ENCODE measurements at regions not wholly inside any gene's neighbourhood (a gene's known extent, or its start where the extent isn't known, plus 50 kb on each side); places are given as distances from the start of the nearest gene placed in this dataset.
A peak's percentile ranks its signal among the peaks of the same experiment; 100 is the strongest.

DNA sequence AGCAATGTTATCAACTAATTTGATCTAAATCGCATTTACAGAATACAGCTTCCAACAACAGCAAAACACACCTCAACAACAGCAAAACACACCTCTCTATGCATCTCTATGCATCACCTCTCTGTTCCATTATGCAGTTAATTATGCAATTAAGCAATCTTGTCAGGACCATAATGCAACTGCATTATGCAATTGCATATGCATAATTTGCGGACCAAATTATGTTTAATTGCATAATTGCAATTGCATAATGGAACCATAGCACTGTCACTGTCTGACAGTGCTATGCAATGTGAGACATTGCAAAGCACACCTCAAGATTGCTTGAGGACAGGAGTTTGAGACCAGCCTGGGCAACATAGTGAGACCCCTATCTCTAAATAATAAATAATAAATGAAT is 80.4 kb upstream of the PRSS3 start:
- TF ChIP-seq POLR2A (IDR thresholded peaks at IDR 0.05): no peak
- TF ChIP-seq, protein P1, sequence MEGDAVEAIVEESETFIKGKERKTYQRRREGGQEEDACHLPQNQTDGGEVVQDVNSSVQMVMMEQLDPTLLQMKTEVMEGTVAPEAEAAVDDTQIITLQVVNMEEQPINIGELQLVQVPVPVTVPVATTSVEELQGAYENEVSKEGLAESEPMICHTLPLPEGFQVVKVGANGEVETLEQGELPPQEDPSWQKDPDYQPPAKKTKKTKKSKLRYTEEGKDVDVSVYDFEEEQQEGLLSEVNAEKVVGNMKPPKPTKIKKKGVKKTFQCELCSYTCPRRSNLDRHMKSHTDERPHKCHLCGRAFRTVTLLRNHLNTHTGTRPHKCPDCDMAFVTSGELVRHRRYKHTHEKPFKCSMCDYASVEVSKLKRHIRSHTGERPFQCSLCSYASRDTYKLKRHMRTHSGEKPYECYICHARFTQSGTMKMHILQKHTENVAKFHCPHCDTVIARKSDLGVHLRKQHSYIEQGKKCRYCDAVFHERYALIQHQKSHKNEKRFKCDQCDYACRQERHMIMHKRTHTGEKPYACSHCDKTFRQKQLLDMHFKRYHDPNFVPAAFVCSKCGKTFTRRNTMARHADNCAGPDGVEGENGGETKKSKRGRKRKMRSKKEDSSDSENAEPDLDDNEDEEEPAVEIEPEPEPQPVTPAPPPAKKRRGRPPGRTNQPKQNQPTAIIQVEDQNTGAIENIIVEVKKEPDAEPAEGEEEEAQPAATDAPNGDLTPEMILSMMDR (IDR thresholded peaks at IDR 0.05): no peak
- Histone ChIP-seq H3K27me3 (no peaks in the 10 kb centered on the region), H3K4me1 (no peaks in the 10 kb centered on the region), H3K9me3 (no peaks in the 10 kb centered on the region), H3K27ac (no peak overlapping the region), H3K4me3 (no peak overlapping the region), H3K36me3 (no peaks in the 10 kb centered on the region)
- intact Hi-C loops (cut with DNase I): no loop called here
- ATAC-seq: no peak
- DNase-seq: no peak
- WGBS (ENCODE audit: insufficient coverage, low coverage, low lambda C conversion rate, missing lambda C conversion rate): 64% methylated on average over 2 of the region's 2 CpGs

DNA sequence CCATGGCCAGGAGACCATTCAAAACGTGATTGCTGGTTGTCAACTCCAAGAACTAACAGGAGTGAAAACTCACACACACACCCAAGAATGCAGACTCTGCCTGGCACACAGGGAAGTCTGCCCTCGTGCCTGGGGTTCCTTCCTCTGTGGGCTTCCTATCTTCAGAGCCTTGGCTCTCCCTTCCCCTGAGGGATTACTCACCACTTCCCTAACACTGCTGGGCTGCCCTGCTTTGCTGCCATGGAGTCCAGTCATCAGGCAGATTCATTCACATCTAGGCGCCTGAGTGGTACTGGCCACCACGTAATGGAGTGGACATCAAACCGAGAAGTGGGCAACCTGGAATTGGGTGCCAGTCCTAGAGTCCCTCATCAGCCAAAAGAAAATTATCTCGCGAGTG is 76.4 kb upstream of the PRSS3 start:
- Histone ChIP-seq H3K27ac (no peak overlapping the region), H3K27me3 (no peaks in the 10 kb centered on the region), H3K36me3 (no peaks in the 10 kb centered on the region), H3K4me1 (peaks cover 0 to 3% (median 0%) of the 10 kb centered on the region in 4 donors), H3K9me3 (no peaks in the 10 kb centered on the region), H3K4me3 (no peak overlapping the region)
- DNase-seq (peak in 1 of 3 donors; percentile 32), ATAC-seq (peak; percentile 29 to 59 (median 44))
- no peak for TF ChIP-seq POLR2A (IDR thresholded peaks at IDR 0.05)
- TF ChIP-seq, protein P1 (IDR thresholded peaks at IDR 0.05): no peak
- intact Hi-C loops (cut with DNase I): no loop called here
- WGBS (ENCODE audit: insufficient coverage, low coverage, low lambda C conversion rate, missing lambda C conversion rate): 50% methylated on average over 4 of the region's 7 CpGs

DNA sequence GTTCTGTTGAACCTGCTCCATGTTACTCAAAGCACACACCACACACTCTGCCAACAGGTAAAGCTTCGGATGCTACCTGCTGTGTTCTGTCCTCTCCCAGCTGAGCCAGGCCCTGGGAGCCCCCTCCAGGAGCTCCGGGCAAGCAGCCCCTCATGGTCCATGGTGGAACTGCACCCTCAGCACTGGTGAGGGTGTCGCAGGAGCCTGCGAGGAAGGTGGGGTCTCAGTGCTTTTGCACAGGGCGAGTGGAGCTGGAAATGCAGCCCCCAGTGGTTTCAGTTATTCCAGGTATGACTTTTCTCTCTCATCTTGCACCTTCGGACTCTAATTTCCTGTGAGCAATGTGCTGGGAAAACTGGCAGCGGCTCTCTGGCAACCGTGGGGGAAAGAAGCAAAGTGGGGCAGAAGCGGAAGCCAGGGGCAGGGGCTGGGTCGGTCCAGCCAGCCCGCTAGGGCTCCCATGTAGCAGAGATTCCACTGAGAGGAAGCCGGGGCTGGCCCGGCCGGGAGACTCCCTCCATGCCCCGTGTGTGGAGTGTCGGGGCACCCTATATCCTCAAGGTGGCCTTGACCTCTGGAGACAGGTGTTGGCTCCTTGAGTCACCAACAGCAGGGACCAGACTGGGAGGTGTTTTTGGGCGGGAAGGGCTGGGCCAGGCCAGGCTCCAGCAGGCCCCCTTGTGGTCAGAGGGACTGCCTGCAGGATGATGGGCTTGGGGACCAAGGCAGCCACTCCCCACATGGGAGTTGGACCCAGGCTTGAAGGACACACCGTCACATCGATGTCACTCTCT is 75.6 kb upstream of the PRSS3 start:
- H3K27ac ChIP-seq: no peak overlapping the region
- intact Hi-C loops (cut with DNase I): loop anchor here in 1 of 2 donors (5.0 kb wide), 1 partner anchor 97 kb away; no protein-coding TSS in a partner anchor
- ATAC-seq: peak; percentile 53 to 70 (median 62)
- WGBS (ENCODE audit: insufficient coverage, low coverage, low lambda C conversion rate, missing lambda C conversion rate): 20% methylated on average over 5 of the region's 19 CpGs
- H3K4me1 ChIP-seq: peaks cover 0 to 3% (median 0%) of the 10 kb centered on the region in 4 donors
- no peak overlapping the region for H3K4me3 ChIP-seq
- no peaks in the 10 kb centered on the region for H3K36me3 ChIP-seq
- no peaks in the 10 kb centered on the region for H3K27me3 ChIP-seq
- peak in 1 of 3 donors; percentile 30 for DNase-seq
- no peak for TF ChIP-seq POLR2A (IDR thresholded peaks at IDR 0.05)
- TF ChIP-seq, protein P1 (IDR thresholded peaks at IDR 0.05): peak; percentile 39 to 60 (median 46)
- H3K9me3 ChIP-seq: no peaks in the 10 kb centered on the region

DNA sequence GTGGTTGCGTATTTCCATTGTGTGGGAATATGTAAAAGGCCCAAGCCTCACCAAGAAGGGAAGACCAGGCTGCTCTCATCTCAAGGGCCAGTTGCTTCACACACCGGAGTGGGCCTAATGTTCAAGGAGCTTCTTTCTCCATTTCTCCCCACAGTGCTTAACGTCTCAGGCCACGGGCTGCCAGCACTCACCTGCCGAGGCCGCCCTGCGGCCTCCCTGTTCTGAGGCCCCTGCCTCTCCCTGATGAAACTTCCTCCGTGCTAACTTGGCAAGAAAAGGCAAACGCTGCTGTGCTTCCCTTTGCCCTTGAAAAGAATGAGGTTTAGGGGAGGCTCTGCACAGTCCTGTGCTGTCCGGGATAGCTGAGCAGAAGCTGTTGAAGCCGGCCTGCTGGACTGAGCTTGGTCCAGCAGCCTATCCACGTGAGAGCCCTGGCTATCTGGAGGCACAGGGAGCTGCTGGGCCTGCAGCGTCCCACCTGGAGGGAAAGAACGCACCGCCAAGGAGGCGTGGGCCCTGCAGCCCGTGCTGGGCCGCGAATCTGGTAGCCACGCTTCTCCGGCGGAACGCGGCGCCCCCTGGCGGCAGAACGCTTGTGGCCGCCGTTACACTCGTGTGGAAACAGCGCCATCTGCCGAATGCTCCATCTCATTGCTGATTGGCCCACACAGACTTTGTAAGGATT is 73.5 kb upstream of the PRSS3 start:
- Histone ChIP-seq H3K9me3 (no peaks in the 10 kb centered on the region), H3K4me3 (no peak overlapping the region), H3K27me3 (no peaks in the 10 kb centered on the region), H3K36me3 (no peaks in the 10 kb centered on the region), H3K27ac (no peak overlapping the region), H3K4me1 (peaks cover 0 to 3% (median 0%) of the 10 kb centered on the region in 4 donors)
- TF ChIP-seq POLR2A (IDR thresholded peaks at IDR 0.05): no peak
- TF ChIP-seq, protein P1 (IDR thresholded peaks at IDR 0.05): peak; percentile 100
- DNase-seq: peak; percentile 87 to 88 (median 87)
- intact Hi-C loops (cut with DNase I): loop anchor here in 1 of 2 donors (5.0 kb wide), 1 partner anchor 100 kb away; no protein-coding TSS in a partner anchor
- peak; percentile 96 to 99 (median 98) for ATAC-seq
- 13% methylated on average over 8 of the region's 32 CpGs for WGBS (ENCODE audit: insufficient coverage, low coverage, low lambda C conversion rate, missing lambda C conversion rate)

Data from right lobe of liver (tissue), 6 donors.